H54 (cell line): ENCODE measurements at regions not wholly inside any gene's neighbourhood (a gene's known extent, or its start where the extent isn't known, plus 50 kb on each side); places are given as distances from the start of the nearest gene placed in this dataset.
"Not testable (repeated sequence)": the region's sequence is repeated elsewhere in the genome, so short reads cannot be mapped to it uniquely, and the experiment has no call there.

Experiments
- DNase-seq: peaks from one replicate; pipeline ENCODE4 v3.0.0; 2011; ENCODE audit warnings: low spot score, mixed read lengths; ENCODE audit not compliant: insufficient read length
- FAIRE-seq: peaks from 3 replicates; lab custom pipeline; 2011; peaks lifted over from hg19 to GRCh38; lab: Jason Lieb, UNC
- POLR2A ChIP-seq: IDR thresholded peaks from 2 replicates; pipeline ENCODE4 v1.6.1; 2011; ENCODE audit warnings: low read depth, mild to moderate bottlenecking, low read length

DNA sequence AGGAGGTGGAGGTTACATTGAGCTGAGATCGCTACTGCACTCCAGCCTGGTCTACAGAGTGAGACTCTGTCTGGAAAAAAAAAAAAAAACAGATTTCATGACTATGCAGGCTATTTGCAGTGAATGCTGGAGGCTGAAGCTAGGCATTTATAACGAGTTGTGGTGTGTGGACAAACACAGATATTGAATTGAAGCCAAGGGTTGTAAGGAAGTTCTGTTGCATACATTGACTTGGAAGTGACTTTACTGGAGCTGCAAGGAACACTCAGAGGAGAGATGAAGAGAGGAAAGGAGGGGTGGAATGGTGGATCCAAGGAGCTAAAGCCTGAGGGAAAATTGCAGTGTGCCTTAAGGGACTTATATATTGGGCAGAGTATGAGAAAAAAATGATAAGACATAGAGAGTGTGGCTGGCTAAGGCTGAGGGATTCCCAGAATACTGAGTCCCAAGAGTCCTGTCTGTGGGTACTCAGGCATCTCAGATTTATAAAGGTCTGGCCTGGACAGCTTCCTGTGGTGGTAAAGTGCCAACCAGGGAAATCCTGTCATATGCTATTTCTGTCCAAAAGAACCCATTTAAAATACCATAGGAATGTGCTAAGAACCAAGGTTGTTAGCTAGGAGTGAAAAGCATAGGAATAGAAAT is 87.8 kb upstream of the GUCY1A1 start:
- DNase-seq (no peak), FAIRE-seq (no peak)
- TF ChIP-seq POLR2A, result no peak

DNA sequence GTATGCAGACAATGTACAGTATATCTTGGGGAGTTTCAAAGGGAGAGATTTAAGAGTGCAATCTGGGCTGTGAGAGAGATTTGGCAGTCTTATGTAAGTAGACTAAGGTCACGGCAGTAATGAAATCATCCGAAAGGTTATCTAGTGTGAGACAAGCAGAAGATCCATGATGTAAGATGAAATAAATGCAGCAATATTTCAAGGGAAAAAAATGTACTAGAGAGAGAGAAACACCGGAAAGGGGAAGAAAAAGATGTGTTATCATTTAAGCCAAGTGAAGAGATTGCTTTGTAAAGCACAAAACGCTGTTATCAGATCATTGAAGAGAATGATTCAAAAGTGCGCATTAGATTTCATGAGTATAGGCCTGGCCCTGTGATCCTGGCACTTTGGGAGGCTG is 88.4 kb upstream of the GUCY1A1 start:
- no peak for FAIRE-seq
- no peak for TF ChIP-seq POLR2A
- no peak for DNase-seq

DNA sequence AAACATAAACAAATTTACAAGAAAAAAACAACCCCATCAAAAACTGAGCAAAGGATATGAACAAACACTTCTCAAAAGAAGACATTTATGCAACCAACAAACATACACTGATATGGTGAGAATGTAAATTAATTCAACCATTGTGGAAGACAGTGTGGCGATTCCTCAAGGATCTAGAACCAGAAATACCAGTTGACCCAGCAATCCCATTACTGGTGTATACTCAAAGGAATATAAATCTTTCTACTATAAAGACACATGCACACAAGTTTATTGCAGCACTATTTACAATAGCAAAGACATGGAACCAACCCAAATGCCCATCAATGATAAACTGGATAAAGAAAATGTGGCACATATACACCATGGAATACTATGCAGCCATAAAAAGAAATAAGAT is 92.3 kb upstream of the GUCY1A1 start:
- not testable (repeated sequence) for DNase-seq, FAIRE-seq

DNA sequence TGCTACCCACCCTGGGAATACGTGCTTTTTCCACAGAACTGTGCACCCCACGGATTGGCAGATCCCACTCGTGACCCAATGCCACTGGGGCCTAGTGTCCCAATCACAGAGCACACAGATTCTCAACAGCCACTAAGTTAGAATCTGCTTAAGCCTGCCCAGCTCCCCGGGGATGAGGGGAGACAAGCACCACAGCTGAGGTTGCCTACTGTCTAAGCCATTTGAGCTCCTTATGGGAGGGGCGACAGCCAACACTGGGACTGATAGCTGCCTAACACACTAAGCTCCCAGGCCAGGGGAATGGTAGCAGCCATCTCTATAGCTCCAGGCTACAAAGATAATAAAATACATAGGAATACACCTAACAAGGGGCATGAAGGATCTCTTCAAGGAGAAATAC is 93.5 kb upstream of the GUCY1A1 start:
- no peak for DNase-seq
- TF ChIP-seq POLR2A, result no peak
- FAIRE-seq, result no peak

DNA sequence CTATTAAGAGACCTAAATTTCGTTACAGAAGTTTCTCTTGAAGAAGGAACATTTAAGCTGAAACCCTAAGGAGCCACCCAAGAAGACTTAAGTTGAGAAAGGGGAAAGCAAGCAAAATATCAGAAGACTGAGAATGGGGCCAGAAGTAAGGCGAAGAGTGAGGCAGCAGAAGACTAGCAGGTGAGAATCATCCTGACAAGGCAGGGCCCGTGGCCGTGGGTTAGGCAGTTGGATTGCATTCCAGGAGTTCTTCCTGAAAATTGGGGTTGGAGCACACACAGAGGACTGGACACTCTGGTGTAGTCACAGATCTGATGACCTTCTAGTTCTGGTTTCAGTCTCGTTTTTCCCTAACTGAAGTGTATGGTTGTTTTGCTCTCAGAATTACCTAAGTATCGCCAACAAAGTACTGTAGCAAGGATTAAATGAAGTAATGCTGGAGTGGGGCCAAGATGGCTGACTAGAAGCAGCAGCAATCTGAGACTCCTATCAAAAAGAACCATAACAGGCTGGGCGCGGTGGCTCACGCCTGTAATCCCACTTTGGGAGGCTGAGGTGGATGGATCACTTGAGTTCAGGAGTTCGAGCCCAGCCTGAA is 94.4 kb upstream of the GUCY1A1 start:
- FAIRE-seq (no peak), DNase-seq (no peak)
- no peak for TF ChIP-seq POLR2A

DNA sequence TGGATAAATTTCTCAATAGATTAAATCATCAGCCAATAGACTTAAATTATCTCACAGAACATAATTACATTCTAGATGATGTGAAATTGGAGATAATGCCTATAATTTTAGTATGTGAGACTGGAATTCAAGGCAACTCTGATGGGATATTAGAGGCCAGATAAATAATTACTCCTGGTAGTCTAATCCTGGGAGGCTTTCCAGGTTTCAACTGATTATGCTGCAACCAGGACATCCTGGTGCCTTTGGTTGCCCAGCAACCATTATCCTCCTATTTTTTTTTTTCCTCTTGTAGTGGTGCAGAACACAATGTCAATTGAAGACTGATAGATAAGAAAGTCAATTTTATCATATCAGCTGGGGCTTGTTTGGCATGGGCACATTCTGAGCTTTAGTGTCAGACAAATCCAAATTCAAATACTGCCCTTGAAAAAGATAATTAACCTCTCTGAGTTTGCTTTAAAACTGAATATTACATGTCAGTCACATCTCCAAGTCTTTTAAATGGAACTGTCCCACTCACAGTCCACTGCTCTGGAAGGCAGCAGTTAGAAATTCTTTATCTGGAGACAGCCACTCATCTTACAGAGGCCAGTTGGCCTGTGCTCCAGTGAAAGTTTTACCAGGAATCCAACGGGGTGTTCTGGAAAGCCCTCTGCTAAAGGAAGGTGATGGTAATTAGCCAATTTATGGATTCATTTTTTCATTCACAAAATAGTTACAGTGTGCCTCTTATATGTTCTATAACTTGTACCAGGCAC is 95.3 kb upstream of the GUCY1A1 start:
- DNase-seq (no peak), FAIRE-seq (no peak)
- no peak for TF ChIP-seq POLR2A

DNA sequence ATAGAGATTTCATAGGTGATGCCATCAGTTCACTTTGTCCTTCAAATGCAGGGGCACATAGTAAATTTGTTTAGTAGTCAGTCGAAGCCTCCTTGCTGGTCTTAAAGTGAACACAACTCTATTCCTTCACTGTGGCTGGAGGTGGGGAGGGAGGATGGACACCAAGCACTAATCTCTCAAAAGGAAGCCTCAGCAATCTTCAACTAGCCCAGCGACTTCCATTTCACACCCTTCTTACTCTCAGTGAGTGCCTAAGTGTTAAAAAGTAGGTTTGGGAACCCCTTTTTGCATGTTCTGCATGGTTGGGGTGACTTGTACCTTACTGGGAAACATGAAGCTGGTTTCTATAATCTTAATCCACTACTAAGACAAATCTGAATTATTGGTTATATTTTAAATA is 96.0 kb upstream of the GUCY1A1 start:
- no peak for FAIRE-seq
- no peak for DNase-seq
- TF ChIP-seq POLR2A, result no peak

DNA sequence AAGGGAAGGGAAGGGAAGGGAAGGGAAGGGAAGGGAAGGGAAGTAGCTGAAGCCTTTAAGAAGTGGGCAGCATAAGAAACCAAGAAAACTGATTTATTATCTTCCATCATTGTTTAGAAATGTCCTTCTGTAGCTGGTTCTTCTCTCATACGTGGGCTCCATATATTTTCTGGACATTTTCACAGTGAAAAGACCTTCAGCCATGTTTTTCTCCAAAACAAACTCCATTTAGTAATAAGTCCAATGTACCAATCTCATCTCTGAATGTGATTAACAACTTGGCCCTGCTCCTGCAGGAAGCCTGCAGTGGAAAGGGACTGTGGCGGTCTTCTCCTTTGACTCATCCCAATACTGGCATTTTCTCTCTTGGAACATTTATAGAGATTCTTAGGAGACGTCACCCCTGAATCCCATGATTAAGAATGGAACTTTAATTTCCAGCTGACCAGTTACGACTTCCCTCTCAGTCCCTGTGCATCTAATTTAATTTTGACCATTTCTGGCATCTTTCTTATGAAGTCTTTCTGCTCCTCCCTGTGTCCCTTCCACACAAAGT is 96.6 kb upstream of the GUCY1A1 start:
- FAIRE-seq (no peak), DNase-seq (no peak)
- TF ChIP-seq POLR2A, result no peak

DNA sequence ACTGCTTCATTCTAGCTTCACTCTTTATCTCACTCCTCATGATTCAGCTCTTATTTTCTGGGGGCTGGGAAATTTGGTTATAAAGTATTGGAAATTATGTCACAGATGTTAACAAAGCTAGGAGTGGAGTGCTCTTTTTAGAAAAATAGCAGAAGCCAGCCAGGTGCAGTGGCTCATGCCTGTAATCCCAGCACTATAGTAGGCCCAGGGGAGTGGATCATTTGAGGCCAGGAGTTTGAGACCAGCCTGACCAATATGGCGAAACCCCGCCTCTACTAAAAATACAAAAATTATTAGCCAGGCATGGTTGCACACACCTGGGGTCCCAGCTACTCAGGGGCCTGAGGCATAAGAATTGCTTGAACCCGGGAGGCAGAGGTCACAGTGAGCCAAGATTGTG is 97.2 kb upstream of the GUCY1A1 start:
- no peak for FAIRE-seq
- no peak for DNase-seq
- no peak for TF ChIP-seq POLR2A

DNA sequence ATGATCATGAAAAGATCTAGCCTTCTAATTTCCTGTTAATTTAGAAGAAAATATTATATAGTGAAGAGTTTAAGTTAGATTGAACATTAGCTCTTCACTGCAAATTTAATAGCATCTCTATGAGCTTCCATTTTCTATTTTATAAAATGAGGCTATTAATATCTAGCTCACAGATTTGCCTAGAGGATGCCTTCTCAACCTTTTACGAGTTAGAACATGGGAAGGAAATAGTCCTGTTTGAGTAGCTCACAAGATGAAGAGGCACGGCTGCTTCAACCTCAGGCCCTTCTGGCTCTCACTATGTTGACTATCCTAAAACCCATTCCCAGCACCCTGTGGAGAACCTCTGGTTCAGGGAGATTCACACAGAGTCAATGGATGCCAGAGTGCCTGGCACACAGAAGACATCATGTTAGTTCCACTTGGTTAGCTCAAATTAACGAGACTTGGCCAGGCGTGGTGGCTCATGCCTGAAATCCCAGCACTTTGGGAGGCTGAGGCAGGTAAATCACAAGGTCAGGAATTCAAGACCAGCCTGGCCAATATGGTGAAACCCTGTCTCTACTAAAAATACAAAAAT is 97.9 kb upstream of the GUCY1A1 start:
- no peak for DNase-seq
- TF ChIP-seq POLR2A, result no peak
- FAIRE-seq, result no peak

DNA sequence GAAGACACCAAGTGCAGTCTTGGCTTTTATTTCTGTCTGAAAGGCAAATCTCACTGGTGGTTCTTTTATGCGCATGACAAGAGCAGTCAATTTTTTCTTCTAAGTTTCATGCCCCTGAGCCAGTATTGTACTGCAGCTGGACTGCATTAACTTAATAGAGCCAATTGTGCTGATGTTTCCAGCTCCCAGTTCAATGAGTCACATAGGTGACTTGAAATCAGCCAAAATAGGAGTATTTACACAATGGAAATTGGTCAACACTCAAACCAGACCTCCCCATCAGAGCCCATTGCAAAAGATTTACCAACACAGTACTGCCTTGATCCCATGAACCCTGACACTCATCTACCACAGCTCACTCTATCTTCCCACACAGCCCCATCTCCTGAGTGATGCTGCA is 100.3 kb upstream of the GUCY1A1 start:
- no peak for TF ChIP-seq POLR2A
- no peak for DNase-seq
- no peak for FAIRE-seq

DNA sequence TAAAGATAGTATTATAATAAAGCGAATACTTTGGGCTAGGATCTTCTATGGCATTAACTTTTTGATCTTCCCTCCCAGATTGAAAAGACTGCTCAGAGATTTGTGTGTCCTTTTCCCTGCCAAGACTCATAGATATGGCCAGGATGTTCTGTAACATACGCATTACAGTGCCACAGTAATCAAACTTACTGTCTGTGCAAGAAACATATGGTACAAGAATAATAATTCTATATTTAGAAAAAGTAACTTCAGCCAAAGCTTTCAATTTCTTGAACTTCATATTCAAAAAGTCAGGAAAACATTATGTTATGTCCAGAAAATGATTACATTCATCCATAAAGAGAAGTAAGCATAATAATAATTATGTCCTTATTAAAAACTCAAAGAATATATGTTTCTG is 100.9 kb upstream of the GUCY1A1 start:
- FAIRE-seq (no peak), DNase-seq (no peak)
- TF ChIP-seq POLR2A, result no peak

DNA sequence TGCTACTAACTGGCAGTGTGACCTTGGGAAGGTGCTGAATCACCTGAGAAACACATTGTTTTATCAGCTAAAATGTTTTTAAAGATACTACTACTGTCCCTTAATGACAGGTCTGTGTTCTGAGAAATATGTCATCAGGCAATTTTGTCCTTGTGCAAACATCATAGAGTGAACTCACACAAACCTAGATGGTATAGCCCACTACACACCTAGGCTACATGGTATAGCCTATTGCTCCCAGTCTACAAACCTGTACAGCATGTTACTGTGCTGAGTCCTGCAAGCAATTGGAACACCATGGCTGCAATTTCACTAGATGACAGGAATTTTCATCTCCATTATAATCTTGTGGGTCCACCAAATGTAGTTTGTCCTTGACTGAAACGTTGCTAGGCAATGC is 101.3 kb upstream of the GUCY1A1 start:
- no peak for FAIRE-seq
- no peak for TF ChIP-seq POLR2A

DNA sequence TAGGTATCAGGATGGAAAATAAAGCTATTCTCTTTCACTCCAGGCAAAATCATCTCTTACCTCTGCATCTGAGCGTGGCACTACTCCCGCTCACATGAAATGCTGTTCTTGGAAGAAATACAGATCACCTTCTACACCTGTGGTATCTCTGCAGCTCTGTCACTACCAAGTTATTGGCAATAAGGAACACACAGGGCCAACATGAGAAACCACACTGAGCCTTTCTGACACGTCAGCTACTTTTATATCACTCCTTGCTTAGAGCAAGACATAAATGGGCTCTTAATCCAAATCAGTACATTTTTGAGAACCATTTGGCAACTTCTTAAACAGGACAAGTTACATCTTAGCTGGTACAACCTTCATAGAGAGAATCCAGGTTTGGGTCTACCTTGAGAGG is 101.8 kb upstream of the GUCY1A1 start:
- no peak for DNase-seq
- no peak for FAIRE-seq

More for the DNA sequence above, 101.3 kb upstream of the GUCY1A1 start:
- no peak for DNase-seq

More for the DNA sequence above, 101.8 kb upstream of the GUCY1A1 start:
- TF ChIP-seq POLR2A, result no peak
